ENCODE measurements at regions not wholly inside any gene's neighbourhood (a gene's known extent, or its start where the extent isn't known, plus 50 kb on each side); places are given as distances from the start of the nearest gene placed in this dataset.

GRCh38 chr12:5200278-5201087, 156.8 kb downstream of the KCNA5 start:
- no peak for DNase-seq

- no peak for DNase-seq
These were observed 158.0 kb downstream of the KCNA5 start for GRCh38 chr12:5201554-5202218.

DNA sequence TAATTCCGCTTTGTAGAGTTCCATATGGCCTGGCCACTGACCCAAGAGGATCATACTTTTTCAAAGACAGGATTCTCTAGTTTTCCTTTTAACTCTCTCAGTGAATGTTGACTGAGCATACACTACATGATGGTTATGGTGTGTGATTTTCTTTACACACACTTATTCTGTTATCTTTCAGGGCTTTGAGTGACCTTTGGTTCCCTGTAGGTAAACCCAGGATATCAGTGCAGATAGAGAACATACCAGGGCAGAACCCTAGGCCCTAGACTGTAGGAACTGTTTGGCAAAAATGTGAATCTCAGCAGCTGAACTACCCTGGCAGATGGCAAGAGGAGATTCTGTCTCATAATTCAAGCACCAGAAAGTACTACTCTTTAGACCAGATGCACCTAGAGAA, 159.6 kb downstream of the KCNA5 start:
- DNase-seq = no peak

DNA sequence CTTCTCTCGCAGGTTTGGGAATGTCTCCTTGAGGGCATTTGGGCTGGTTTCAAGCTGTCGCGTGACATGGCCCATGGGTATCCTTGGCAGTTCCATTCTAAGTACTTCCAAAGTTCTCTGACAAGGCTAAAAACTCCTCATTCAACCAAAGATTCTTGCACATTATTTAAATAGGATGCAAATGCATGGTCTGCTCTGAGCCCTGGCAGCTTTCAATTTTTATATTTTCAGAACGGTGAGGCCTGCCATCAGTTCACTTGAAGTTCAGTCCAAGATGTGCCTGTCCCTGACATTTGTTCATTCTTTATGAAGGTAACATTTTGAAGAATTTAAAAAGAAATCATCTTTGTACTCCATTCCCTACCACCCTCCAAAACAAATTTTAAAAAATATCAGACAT, 160.0 kb downstream of the KCNA5 start:
- DNase-seq = no peak

DNA sequence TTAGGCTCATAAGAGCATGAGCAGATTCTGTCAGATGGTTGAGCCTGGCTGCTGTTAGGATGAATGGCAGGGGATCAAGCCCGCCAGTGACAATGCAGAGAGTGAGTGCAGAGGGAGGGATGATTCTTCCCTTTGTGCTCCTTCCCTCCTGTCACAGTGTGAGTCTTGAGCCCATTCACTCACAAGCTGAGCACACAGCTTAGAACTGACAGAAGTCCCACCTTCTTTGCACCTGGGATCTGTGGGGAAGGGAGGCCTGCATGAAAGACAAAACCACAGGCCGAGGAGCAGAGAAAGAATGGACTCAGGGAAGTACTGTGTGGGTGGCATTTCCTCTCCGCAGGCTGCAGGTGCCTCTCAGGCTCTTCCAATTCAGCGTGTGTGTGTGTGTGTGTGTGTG, 160.6 kb downstream of the KCNA5 start:
- no peak for DNase-seq

DNA sequence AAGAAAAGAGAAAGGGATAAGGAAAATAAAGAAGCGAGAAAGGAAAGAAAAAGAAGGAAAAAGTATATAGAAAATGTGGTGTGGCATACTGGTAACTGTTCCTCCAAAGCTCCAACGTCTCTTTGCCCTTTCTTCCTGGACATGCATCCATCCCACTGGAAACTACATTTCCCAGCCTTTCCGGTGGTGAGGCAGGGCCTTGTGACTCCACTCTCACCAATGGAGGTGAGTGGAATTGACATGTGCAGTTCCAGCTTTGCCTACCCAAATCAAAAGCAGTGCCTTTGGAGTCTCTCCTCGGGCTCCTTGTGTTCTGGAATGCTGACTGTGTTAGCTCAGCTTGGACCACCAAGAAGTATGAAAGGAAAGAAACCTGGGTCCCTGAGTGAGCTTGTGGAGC, 161.2 kb downstream of the KCNA5 start:
- DNase-seq = no peak

- DNase-seq = no peak
These were observed 162.9 kb downstream of the KCNA5 start for GRCh38 chr12:5206401-5207175.

DNA sequence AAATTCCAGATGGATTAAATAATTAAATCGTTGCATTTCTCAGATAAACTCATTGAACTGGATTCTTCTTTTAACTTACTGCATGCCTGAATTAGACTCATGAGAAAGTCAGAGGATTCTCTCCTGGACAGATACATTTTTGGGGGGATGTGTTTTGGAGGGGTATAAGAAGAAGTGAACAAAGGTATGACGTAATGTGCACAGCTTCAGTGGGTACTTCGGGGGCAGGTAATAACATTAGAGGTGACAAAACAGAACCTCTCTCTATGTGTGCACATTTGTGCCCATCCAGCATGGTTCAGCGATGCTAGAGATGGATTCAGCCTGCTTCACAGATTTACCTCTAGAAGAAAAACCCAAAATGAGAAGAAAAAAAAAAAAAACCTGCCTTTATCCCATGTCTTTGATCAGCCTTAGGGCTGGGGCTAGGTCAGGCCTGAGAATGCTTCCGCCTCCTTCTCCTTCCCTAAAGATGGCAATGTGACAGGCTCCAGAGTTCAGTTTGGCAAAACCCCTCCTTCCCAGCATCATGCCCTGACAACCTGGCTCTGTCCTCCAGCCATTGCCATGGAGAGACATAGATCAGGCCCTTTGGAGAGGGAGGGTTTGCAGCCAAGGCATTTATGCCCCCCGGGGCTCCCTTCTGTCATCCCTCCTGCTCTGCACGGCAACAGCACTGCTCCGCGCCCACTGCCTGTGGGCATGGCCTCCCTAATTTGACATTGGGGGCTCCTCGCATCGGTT, 166.7 kb downstream of the KCNA5 start:
- no peak for DNase-seq

- no peak for DNase-seq
These were observed 167.2 kb downstream of the KCNA5 start for GRCh38 chr12:5210923-5211290.

- DNase-seq = no peak
These were observed 169.7 kb downstream of the KCNA5 start for GRCh38 chr12:5213336-5213735.

GRCh38 chr12:5213990-5214389, 170.3 kb downstream of the KCNA5 start:
- DNase-seq = no peak

DNA sequence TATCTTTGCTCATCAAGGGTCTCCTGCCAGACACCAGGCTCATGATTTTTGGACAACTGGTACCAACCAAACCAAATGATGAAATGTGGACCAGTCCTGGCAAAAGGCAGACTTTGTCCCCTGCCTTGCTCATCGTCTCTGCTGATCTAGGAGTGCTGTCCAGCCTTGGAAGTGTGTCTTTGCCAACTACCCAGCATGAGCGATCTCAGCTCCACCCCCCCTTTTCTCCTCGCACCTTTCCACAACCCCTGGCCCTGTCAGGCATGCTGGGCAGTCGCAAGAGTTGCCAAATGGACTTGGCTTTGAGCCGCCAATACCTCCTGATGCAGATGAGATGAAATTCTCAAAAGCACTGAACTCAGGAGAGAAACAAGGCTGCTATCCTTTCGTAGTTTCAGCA, 174.3 kb downstream of the KCNA5 start:
- no peak for DNase-seq

- DNase-seq = no peak
These were observed 176.4 kb downstream of the KCNA5 start for GRCh38 chr12:5220099-5220498.

DNA sequence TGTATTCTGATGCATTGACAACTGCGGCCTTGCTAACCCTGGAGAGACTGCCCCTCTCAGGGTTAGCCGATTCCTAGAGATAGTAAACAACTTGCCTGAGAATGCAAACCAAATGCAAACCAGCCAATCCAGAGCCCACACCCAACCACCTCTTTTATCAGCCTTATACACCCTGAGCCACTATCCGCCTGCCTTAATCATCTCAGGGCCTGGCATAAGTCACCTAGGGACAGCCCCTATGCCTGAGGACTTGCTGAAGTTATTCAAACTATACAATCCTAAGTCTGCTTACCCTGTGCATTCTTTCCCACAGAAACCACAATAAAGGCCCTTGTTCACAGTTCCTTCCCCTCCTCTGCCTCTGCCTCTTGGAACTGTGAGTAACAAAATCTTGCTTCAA, 177.2 kb downstream of the KCNA5 start:
- no peak for DNase-seq

DNA sequence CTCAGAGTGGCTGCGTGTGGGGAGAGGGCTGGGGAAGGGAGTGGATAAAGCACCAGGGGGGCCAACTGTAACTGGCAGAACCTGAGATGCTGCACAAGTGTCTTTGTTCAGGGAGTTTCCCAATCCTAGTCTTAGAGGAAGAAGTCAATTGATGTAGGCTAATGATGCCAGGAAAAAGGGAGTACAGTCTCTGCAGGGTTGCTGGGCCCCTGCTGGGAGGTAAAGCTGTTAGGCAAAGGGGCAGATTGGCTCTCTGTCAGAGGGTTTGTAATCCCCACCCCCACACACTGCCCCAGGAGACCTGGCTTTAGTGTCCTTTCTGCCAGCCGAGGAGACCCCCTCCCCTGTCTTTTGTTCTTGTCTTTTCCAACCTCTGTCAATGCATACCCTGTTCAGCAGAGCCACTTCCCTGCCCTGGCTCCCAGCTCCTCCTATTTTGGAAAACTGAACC, 178.4 kb downstream of the KCNA5 start:
- DNase-seq = no peak

- no peak for DNase-seq
These were observed 179.1 kb downstream of the KCNA5 start for GRCh38 chr12:5222729-5223128.

DNA sequence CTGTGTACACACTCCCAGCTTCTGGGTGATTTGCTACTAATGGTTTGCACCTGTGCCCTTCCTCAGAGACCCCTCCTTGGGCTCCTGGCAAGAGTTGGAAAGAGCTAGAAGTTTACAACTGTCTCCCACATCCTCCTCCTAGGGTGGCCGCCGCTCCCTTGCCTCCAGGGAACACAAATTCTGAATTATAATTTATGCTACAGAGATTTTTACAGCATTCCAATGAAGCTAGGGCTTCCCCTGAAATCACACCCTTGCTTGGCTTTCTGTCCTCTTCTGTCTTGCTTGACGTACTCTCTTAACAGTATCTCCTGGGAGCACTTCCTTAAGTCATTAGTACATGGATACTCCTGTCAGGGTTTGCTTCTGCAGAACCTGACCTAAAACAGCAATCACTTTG, 180.2 kb downstream of the KCNA5 start:
- DNase-seq = no peak

- no peak for DNase-seq
These were observed 182.9 kb downstream of the KCNA5 start for GRCh38 chr12:5226581-5226980.

GRCh38 chr12:5227708-5228373, 184.2 kb downstream of the KCNA5 start:
- no peak for DNase-seq

DNA sequence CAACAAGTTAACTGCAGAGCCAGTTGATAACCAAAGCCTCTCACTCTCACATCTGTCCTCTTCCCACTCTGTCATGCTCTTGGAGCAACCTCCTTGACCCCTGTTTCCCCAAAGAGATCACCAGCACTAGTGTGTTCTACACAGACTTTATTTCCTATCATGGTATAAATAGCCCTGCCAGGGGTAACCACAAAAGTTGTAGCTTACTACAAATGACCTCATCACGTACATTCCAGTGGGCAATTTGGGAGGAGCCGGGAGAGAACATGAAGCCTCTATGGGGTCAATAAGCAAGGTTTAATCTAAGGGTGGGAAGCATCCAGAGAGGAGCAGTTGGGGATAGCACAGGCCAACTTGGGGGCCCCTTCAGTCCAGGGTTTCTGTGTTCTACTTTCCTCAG, 186.5 kb downstream of the KCNA5 start:
- DNase-seq = no peak

GRCh38 chr12:5230861-5231260, 187.2 kb downstream of the KCNA5 start:
- no peak for DNase-seq

DNA sequence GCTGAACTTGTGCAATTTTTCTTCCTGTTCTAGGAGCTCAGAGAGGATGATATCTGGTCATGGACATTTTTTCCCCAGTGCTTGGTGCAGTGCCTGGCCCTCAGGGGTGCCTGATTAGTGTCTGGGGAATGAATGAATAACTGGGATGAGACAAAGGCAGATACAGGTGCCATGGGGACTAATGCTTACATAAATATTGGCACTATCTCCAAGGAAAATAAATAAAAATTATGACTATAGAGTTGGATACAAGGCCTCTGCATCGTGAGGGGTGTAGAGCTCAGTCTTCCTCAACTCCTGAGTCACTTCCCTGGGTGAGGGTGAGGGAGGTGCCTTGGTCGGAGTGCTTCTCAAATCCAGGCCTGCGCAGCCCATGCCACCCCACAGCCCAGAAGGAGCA, 188.6 kb downstream of the KCNA5 start:
- no peak for DNase-seq
